ENCODE measurements at regions not wholly inside any gene's neighbourhood (a gene's known extent, or its start where the extent isn't known, plus 50 kb on each side); places are given as distances from the start of the nearest gene placed in this dataset.

GRCh38 chr3:111285184-111285538, 213.5 kb downstream of the NECTIN3 start (continued):
- TF ChIP-seq HDAC2 (IDR thresholded peaks at IDR 0.05; ENCODE audit: borderline replicate concordance in 1 of 2, low read depth in 2 of 2, low read length in 2 of 2) = no peak

All from H1 (cell line).